Lung (tissue), 11 donors: ENCODE measurements at regions not wholly inside any gene's neighbourhood (a gene's known extent, or its start where the extent isn't known, plus 50 kb on each side); places are given as distances from the start of the nearest gene placed in this dataset.

Source experiments
- ATAC-seq: fragments of 200-7000 bp; cut with Tn5 transposase; one replicate; pipeline ENCODE4 v1.9.1; 2020; ENCODE audit warnings: moderate number of reproducible peaks; ENCODE audit not compliant: insufficient read depth, low FRiP score
- DNase-seq, 3 donors: peaks; one replicate each; pipeline ENCODE4 v3.0.0-alpha.2; 2013 to 2017
- H3K27ac ChIP-seq, 2 donors: one replicate each; pipeline ENCODE4 v1.5.1; 2013; ENCODE audit warnings: mild to moderate bottlenecking in 2 of 2, moderate library complexity in 2 of 2, control low read depth in 1 of 2, inconsistent platforms in 1 of 2, low read depth in 1 of 2, low read length in 1 of 2
- H3K27me3 ChIP-seq, 3 donors: one replicate each; pipeline ENCODE4 v1.5.1; 2013; ENCODE audit warnings: low read length in 2 of 3; ENCODE audit not compliant: control insufficient read depth in 3 of 3, insufficient read depth in 3 of 3
- H3K36me3 ChIP-seq, 4 donors: one replicate each; pipeline ENCODE4 v1.5.1; 2013; ENCODE audit warnings: low read length in 4 of 4, mild to moderate bottlenecking in 1 of 4, moderate library complexity in 1 of 4; ENCODE audit not compliant: control insufficient read depth in 4 of 4, insufficient read depth in 4 of 4
- H3K4me1 ChIP-seq, 5 donors: one replicate each; pipeline ENCODE4 v1.5.1; 2013; ENCODE audit warnings: low read length in 5 of 5, mild to moderate bottlenecking in 2 of 5, moderate library complexity in 1 of 5; ENCODE audit not compliant: control insufficient read depth in 5 of 5, insufficient read depth in 5 of 5
- H3K4me3 ChIP-seq: one replicate; pipeline ENCODE4 v1.5.1; 2013; ENCODE audit warnings: mild to moderate bottlenecking, control low read depth, moderate library complexity
- H3K9ac ChIP-seq, 2 donors: one replicate each; pipeline ENCODE4 v1.5.1; 2013; ENCODE audit warnings: low read length in 2 of 2, control low read depth in 1 of 2; ENCODE audit not compliant: insufficient read depth in 1 of 2
- H3K9me3 ChIP-seq, 4 donors: one replicate each; pipeline ENCODE4 v1.5.1; 2013; ENCODE audit warnings: low read length in 3 of 4, mild to moderate bottlenecking in 1 of 4, moderate library complexity in 1 of 4; ENCODE audit not compliant: control insufficient read depth in 4 of 4, insufficient read depth in 3 of 4
- WGBS, 2 donors: extraction: QIAGEN DNeasy Blood & Tissue Kit; methylation state at CpG; one replicate each; pipeline ENCODE4 v1.1.7; 2013; 5-methylcytosine and 5-hydroxymethylcytosine counted together
- TF ChIP-seq, protein P1 (sequence below): IDR thresholded peaks from 2 replicates; pipeline ENCODE4 v1.5.1; 2012; ENCODE audit warnings: mild to moderate bottlenecking; ENCODE audit errors: control extremely low read depth, extremely low read depth
- donor health status: control.
- donor health status: control.
- donor health status: Bipolar disorder and iron deficiency.
- donor health status: healthy.
- donor health status: DM: yes; HTN: yes; CAD: no.

DNA sequence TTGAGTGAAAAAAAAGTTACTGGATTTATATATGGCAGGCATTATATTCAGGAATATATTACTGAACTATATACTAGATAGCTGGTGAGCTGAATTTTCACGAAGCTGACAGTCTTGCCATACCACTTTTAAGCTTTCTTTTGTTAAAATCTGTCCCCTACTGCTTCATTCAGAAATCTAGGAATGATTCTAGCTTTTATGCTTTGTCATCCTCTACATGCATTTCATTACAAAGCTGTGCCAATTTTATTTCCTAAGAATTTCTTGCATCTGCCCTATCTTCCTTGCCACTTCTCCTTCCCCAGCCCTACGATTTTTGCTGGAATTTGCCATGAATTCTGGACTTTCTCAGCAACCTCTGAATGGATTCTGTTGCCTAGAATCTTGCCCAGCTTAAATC, 158.5 kb upstream of the ADGRB3 start:
- 54% methylated on average over 2 of the region's 2 CpGs for WGBS, 2 donors
- no peaks in the 10 kb centered on the region for H3K36me3 ChIP-seq
- TF ChIP-seq, protein P1, sequence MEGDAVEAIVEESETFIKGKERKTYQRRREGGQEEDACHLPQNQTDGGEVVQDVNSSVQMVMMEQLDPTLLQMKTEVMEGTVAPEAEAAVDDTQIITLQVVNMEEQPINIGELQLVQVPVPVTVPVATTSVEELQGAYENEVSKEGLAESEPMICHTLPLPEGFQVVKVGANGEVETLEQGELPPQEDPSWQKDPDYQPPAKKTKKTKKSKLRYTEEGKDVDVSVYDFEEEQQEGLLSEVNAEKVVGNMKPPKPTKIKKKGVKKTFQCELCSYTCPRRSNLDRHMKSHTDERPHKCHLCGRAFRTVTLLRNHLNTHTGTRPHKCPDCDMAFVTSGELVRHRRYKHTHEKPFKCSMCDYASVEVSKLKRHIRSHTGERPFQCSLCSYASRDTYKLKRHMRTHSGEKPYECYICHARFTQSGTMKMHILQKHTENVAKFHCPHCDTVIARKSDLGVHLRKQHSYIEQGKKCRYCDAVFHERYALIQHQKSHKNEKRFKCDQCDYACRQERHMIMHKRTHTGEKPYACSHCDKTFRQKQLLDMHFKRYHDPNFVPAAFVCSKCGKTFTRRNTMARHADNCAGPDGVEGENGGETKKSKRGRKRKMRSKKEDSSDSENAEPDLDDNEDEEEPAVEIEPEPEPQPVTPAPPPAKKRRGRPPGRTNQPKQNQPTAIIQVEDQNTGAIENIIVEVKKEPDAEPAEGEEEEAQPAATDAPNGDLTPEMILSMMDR, result no peak
- ATAC-seq (no peak), DNase-seq (no peak)
- no peak overlapping the region for H3K27ac ChIP-seq
- no peaks in the 10 kb centered on the region for H3K27me3 ChIP-seq
- H3K4me1 ChIP-seq, result no peaks in the 10 kb centered on the region
- no peaks in the 10 kb centered on the region for H3K9me3 ChIP-seq
- no peak overlapping the region for H3K4me3 ChIP-seq
- H3K9ac ChIP-seq, result no peak overlapping the region

DNA sequence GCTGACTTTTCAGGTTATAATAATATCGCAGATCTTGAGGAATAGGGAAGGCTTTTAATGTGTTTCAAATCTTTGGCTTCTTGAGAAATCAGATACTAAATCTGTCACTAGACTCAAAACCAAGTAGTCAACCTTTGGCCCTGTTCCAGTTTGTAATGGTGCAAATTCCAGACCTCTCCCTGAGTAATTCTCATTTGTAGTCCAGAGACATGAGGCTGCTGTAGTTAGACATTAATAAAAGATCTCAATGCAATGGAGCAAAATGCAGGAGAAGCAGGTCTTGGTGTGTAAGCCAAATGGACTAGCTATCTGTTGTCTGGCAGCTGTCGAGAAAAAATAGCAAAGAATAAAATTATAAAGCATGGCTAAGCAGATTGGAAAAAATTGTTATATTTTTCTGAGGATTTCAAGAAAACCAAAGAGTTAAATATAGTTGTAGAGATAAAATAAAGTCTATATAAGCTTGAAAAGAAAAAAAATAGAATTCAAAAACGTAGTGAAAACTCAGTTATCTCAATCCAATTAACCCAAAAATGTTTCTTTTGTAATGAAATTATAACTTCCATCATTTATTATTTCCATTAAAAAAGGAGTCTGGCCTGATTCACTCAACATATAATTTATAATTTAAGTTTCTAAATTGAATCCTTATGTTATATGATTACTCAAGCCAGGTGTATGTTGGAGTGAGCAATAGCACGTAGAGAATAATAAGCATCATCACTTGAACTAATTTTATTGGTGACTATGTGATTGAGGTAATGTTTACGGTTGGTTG, 161.5 kb upstream of the ADGRB3 start:
- DNase-seq (peak in 2 of 3 donors; percentile 9 to 23), ATAC-seq (no peak)
- Histone ChIP-seq H3K4me1 (no peaks in the 10 kb centered on the region), H3K9ac (no peak overlapping the region), H3K36me3 (no peaks in the 10 kb centered on the region), H3K9me3 (no peaks in the 10 kb centered on the region), H3K27me3 (no peaks in the 10 kb centered on the region), H3K27ac (no peak overlapping the region), H3K4me3 (no peak overlapping the region)
- WGBS, 2 donors, result 72 to 81% methylated on average over 5 of the region's 5 CpGs
- TF ChIP-seq, protein P1, result no peak

DNA sequence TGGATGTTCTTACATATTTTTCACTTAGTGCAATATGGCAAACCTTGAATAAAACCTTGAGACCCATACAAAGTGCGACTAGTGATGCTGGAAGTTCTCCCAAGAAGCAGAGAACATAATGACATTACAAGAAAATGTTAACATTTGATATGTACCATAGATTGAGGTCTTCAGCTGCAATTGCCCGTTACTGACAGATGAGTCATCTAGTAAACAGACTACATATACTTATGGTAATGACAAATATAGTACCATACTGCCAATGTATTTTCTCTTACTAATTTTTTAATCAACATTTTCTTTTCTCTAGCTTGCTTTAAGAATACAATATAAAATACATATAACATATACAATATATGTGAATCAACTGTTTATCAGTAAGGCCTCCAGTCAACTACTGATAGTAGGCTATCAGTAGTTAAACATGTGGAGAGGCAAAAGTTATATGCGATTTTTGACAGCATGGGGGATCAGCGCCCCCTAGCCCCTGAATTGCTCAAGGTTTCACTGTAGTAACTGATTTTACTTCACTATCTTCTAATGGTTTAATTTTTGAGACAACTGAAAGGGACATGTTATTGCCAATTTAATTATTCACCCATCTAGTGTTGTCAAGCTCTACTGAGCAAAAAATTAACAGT, 166.7 kb upstream of the ADGRB3 start:
- Histone ChIP-seq H3K4me1 (no peaks in the 10 kb centered on the region), H3K9me3 (no peaks in the 10 kb centered on the region), H3K9ac (no peak overlapping the region), H3K36me3 (no peaks in the 10 kb centered on the region), H3K27ac (no peak overlapping the region), H3K4me3 (no peak overlapping the region), H3K27me3 (no peaks in the 10 kb centered on the region)
- WGBS, 2 donors, result 46 to 52% methylated on average over 4 of the region's 4 CpGs
- DNase-seq, result peak in 1 of 3 donors; percentile 1
- no peak for ATAC-seq
- TF ChIP-seq, protein P1, result no peak
